Omental fat pad (tissue), 3 donors: ENCODE measurements at regions not wholly inside any gene's neighbourhood (a gene's known extent, or its start where the extent isn't known, plus 50 kb on each side); places are given as distances from the start of the nearest gene placed in this dataset.

Source experiments
- ATAC-seq: fragments of 150-250 bp; one replicate; pipeline ENCODE4 v1.9.1; 2016; ENCODE audit warnings: mild to moderate bottlenecking, moderate library complexity; ENCODE audit not compliant: low FRiP score
- DNase-seq: peaks from one replicate; pipeline ENCODE4 v3.0.0-alpha.2; 2019; ENCODE audit warnings: low spot score
- TF ChIP-seq, protein P1 (sequence below), 3 donors: fragments of 450-650 bp; IDR thresholded peaks; one replicate each; pipeline ENCODE4 v1.5.1; 2016 to 2017; ENCODE audit warnings: antibody characterized with exemption in 3 of 3, mild to moderate bottlenecking in 3 of 3, moderate library complexity in 2 of 3

DNA sequence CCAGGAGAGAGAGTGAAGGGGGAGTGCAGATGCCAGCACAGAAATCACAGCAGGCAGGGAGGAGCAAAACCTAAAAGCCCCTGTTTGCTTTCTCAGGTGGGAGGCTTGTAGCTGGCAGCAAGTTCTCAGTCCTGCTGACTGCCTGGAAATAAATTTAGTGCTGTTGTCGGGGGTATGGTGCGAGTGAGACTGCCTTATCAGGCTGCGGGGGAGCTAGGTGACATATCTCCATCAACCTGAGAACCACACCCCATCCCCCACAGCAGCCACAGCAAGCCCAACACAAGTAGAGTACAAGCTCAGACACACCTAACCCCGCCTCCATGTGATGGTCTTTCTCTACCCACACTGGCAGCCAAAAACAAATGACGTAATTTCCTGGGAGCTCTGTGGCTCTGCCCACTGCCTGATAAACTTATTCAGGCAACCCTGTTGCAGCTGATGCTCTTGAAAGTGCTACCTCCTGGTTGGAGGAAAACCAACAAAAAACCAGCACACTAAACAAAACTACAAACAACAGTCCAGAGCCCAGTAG, 953.4 kb upstream of the NDST4 start:
- TF ChIP-seq, protein P1, sequence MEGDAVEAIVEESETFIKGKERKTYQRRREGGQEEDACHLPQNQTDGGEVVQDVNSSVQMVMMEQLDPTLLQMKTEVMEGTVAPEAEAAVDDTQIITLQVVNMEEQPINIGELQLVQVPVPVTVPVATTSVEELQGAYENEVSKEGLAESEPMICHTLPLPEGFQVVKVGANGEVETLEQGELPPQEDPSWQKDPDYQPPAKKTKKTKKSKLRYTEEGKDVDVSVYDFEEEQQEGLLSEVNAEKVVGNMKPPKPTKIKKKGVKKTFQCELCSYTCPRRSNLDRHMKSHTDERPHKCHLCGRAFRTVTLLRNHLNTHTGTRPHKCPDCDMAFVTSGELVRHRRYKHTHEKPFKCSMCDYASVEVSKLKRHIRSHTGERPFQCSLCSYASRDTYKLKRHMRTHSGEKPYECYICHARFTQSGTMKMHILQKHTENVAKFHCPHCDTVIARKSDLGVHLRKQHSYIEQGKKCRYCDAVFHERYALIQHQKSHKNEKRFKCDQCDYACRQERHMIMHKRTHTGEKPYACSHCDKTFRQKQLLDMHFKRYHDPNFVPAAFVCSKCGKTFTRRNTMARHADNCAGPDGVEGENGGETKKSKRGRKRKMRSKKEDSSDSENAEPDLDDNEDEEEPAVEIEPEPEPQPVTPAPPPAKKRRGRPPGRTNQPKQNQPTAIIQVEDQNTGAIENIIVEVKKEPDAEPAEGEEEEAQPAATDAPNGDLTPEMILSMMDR (IDR thresholded peaks at IDR 0.05): no peak
- ATAC-seq: no peak
- no peak for DNase-seq

DNA sequence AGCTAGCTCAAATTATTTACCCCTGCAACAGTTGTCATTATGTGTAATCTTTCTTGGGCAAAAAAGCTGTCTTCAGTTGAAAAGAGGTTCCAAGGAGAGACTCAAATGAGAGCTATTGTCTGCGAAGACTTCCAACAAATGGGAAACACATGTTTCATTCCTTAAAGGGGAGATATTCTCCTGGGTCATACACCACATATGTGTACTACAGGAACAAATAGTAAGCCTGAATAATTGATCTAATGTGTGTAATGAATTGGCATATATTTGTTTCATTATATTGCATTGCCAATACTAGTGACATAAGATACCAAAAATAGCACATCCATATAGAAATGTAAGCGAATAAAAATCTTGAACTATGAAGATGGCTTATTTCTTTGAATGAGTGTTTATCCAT, 950.9 kb upstream of the NDST4 start:
- DNase-seq: no peak
- no peak for ATAC-seq
- TF ChIP-seq, protein P1 (IDR thresholded peaks at IDR 0.05): no peak

DNA sequence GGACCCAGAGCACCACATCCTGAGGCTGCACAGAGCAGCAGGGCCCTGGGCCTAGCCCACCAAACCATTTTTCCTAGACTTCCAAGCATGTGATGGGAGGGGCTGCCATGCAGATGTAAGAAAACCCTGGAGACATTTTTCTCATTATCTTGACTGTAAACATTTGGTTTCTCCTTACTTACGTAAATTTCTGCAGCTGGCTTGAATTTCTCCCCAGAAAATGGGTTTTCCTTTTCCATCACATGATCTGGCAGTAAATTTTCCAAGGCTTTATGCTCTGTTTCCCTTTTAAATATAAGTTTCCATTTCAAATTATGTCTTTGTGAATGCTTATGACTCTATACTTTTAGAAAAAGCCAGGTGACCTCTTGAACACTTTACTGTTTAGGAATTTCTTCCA, 945.9 kb upstream of the NDST4 start:
- TF ChIP-seq, protein P1 (IDR thresholded peaks at IDR 0.05): no peak
- ATAC-seq (no peak), DNase-seq (no peak)

- DNase-seq (no peak), ATAC-seq (no peak)
- TF ChIP-seq, protein P1 (IDR thresholded peaks at IDR 0.05): no peak
These were observed 944.7 kb upstream of the NDST4 start for GRCh38 chr4:116058129-116058528.

- no peak for DNase-seq
- TF ChIP-seq, protein P1 (IDR thresholded peaks at IDR 0.05): no peak
- ATAC-seq: no peak
These were observed 942.7 kb upstream of the NDST4 start for GRCh38 chr4:116055857-116056827.

DNA sequence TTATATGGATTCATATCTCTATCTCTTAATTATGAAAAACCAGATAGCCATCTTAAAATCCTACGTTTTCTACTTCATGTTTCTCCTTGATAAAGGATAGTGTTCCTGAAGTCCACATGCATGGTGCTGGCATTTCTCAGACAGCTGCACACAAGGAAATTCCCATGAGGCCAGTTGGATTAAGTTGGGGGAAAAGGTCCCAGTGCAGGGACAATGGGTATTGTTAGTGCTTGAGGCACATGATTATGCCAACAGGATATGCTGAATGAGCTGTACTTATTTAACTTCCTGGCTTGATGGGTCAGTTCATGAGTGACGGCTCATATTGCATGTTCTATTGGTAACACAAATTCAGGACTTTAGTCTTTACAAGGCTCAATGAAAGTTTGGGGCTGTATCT, 913.9 kb upstream of the NDST4 start:
- DNase-seq (no peak), ATAC-seq (no peak)
- TF ChIP-seq, protein P1 (IDR thresholded peaks at IDR 0.05): no peak
